A204.1 (cell line): ENCODE measurements at regions not wholly inside any gene's neighbourhood (a gene's known extent, or its start where the extent isn't known, plus 50 kb on each side); places are given as distances from the start of the nearest gene placed in this dataset.

Experiments
- FAIRE-seq: peaks from 2 replicates; lab custom pipeline; 2012; peaks lifted over from hg19 to GRCh38; lab: Jason Lieb, UNC

DNA sequence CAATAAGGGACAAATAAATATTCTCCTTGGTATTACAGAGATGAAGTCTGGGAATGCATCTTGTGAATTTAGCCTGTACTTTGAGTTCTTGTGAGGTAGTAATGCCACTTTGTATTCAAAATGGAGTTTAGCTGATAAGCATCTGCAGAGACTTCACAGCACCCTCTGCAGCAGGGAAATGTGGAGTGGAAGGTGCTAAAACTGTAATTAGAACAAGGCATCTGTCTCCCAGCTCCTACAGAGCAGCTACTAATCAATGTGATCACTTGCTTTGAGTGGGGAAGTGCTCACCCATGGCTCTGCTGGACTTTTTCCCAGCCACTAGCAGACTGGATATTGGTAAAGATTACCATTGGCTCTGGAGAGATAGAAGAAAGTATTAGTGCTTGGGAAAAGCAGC lies 56.2 kb upstream of the TMEFF2 start:
- no peak for FAIRE-seq

DNA sequence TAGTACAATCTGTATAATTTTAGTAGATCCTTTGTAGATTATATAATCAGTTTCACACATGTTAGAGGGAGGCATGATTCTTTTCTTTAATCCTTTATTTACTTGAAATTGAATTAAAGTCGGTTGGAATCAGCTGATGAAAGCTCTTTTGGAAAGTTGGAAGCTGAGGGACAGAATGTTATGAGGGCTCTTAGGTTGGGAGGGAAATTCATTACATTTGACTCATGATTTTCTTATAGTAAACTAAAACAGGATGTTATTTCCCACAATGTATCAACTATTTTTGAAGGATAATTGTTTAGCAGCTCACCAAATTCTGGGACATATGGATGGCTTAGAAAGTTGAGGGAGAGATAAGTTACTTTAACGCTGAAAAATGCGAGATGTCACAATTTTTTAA lies 52.7 kb upstream of the TMEFF2 start:
- no peak for FAIRE-seq

DNA sequence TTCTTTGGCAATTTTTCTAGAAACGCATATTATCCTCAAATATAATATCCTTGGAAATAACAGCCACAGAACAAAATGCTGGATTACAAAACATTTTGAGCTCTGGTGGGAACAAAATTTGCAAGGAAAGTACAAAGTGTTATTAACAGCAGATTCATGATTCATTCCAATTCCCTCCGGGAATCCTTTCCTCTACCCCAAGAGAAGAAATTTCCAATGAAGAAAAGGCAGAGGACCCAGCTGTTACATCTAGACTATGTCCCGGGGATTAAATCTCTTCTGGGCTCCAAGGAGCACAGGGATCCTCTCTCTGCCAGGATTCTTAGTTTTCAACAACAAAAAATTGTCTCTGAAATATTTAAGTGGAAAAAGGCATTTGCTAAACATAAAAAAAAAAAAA lies 51.6 kb upstream of the TMEFF2 start:
- no peak for FAIRE-seq

DNA sequence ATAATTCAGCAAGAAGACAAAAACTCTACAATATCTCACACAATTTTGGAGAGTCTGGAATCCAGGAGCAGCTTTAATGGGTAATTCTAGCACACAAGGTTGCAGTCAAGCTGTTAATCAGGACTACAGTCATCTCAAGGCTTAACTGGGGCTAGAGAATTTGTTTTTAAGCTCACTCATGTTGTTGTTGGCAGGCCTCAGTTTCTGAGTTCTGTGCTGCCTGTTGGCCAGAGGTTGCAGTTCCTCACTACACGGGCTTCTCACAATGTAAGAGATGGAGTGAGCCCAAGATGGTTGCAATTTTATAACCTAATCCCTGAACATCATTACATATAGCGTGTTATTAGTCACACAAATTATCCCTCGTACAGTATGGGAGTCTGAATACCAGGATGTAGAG lies 50.6 kb upstream of the TMEFF2 start:
- no peak for FAIRE-seq
